Endothelial cell of umbilical vein (primary cell): ENCODE measurements at regions not wholly inside any gene's neighbourhood (a gene's known extent, or its start where the extent isn't known, plus 50 kb on each side); places are given as distances from the start of the nearest gene placed in this dataset.

ENCODE experiments used
- BruUV-seq: library from RNA; stranded (reverse); fragments of 400-500 nt; replicated peaks from 2 replicates; lab custom pipeline; 2021; lab: Mats Ljungman, UMichigan
- CTCF ChIA-PET: fragments of 300-600, 350-600 bp; sonication (Branson Sonifier 250); formaldehyde crosslinking; loops from one replicate; lab custom pipeline; 2021; ENCODE audit warnings: antibody characterized with exemption, inconsistent platforms; lab: Charles Lee
- POLR2A ChIA-PET: fragments of 300-600, 350-600 bp; sonication (Branson Sonifier 250); formaldehyde crosslinking; loops from one replicate; lab custom pipeline; 2021; ENCODE audit warnings: antibody characterized with exemption, inconsistent platforms; lab: Charles Lee
- DNase-seq: peaks from one replicate; pipeline ENCODE4 v3.0.0-alpha.2; 2011; ENCODE audit warnings: low read depth, low spot score
- FAIRE-seq: peaks from 2 replicates; lab custom pipeline; 2011; peaks lifted over from hg19 to GRCh38; lab: Jason Lieb, UNC
- H2AFZ ChIP-seq: 2 replicates; pipeline ENCODE4 v1.6.0; 2012; ENCODE audit warnings: low read depth, low read length, control low read depth, inconsistent platforms
- H3K27ac ChIP-seq: 2 replicates; pipeline ENCODE4 v1.5.1; 2011; ENCODE audit warnings: low read depth, mild to moderate bottlenecking, control low read depth, low read length, moderate library complexity; ENCODE audit not compliant: insufficient read depth
- H3K27me3 ChIP-seq, 2 experiments: 2 replicates each; pipeline versions ENCODE4 v1.6.0 to v1.6.1; 2011; ENCODE audit warnings: low read length in 2 of 2, mixed read lengths in 1 of 2; ENCODE audit not compliant: control insufficient read depth in 2 of 2, insufficient read depth in 2 of 2
- H3K36me3 ChIP-seq, 2 experiments: 2 replicates in 1 of 2; 3 replicates in 1 of 2; pipeline ENCODE4 v1.5.1; 2011; ENCODE audit warnings: low read length in 2 of 2, mild to moderate bottlenecking in 1 of 2, moderate library complexity in 1 of 2; ENCODE audit not compliant: control insufficient read depth in 2 of 2, insufficient read depth in 2 of 2; ENCODE audit errors: extremely low read depth in 1 of 2
- H3K4me1 ChIP-seq: 3 replicates; pipeline ENCODE4 v1.5.1; 2011; ENCODE audit warnings: mild to moderate bottlenecking, low read length; ENCODE audit not compliant: control insufficient read depth, insufficient read depth; ENCODE audit errors: extremely low read depth
- H3K4me2 ChIP-seq: 2 replicates; pipeline ENCODE4 v1.6.1; 2011; ENCODE audit warnings: low read length, control low read depth, mixed read lengths; ENCODE audit not compliant: insufficient read depth
- H3K4me3 ChIP-seq, 3 experiments: fragments of 200-600 bp in 1 of 3; sonication (generic), shearing (Covaris generic) in 1 of 3; replicated peaks in 1 of 3; 2 replicates each; pipeline ENCODE4 v1.5.1; 2011 to 2016; ENCODE audit warnings: control low read depth in 3 of 3, low read length in 3 of 3, mild to moderate bottlenecking in 2 of 3, inconsistent platforms in 1 of 3, low read depth in 1 of 3, moderate library complexity in 1 of 3; ENCODE audit not compliant: insufficient read depth in 1 of 3
- H3K79me2 ChIP-seq: 2 replicates; pipeline ENCODE4 v1.6.0; 2012; ENCODE audit warnings: low read length, inconsistent platforms; ENCODE audit not compliant: control insufficient read depth, insufficient read depth
- H3K9ac ChIP-seq: replicated peaks from 2 replicates; pipeline ENCODE3; 2011; ENCODE audit warnings: low read length, control low read depth; ENCODE audit not compliant: insufficient read depth; ENCODE audit errors: extremely low read depth
- H3K9me1 ChIP-seq: replicated peaks from 3 replicates; pipeline ENCODE4 v1.6.0; 2011; ENCODE audit warnings: mild to moderate bottlenecking, low read length; ENCODE audit not compliant: control insufficient read depth, insufficient read depth; ENCODE audit errors: extremely low read depth
- H3K9me3 ChIP-seq: replicated peaks from 2 replicates; pipeline ENCODE4 v1.5.1; 2012; ENCODE audit warnings: low read length, inconsistent platforms; ENCODE audit not compliant: control insufficient read depth, insufficient read depth
- H4K20me1 ChIP-seq: replicated peaks from 2 replicates; pipeline ENCODE3; 2011; ENCODE audit warnings: mild to moderate bottlenecking, low read length; ENCODE audit not compliant: control insufficient read depth, insufficient read depth; ENCODE audit errors: extremely low read depth
- CTCF ChIP-seq, 2 donors: IDR thresholded peaks; 1 replicate in 1 of 2; 2 replicates in 1 of 2; pipeline ENCODE4 v1.5.1; 2011; ENCODE audit warnings: low read length in 2 of 2, mild to moderate bottlenecking in 2 of 2, moderate library complexity in 2 of 2, control low read depth in 1 of 2, inconsistent platforms in 1 of 2, low read depth in 1 of 2; ENCODE audit not compliant: insufficient read depth in 1 of 2; ENCODE audit errors: extremely low read depth in 1 of 2
- EZH2 ChIP-seq: IDR thresholded peaks from 2 replicates; pipeline ENCODE4 v1.6.1; 2012; ENCODE audit warnings: borderline replicate concordance, low read depth, mild to moderate bottlenecking, moderate library complexity, low read length, inconsistent platforms; ENCODE audit not compliant: severe bottlenecking
- FOS ChIP-seq: IDR thresholded peaks from 2 replicates; pipeline ENCODE4 v1.6.1; 2011; ENCODE audit warnings: mild to moderate bottlenecking, low read length, moderate library complexity, borderline replicate concordance; ENCODE audit not compliant: insufficient read depth
- GATA2 ChIP-seq: IDR thresholded peaks from 2 replicates; pipeline ENCODE4 v1.7.0; 2011; ENCODE audit warnings: low read depth, mild to moderate bottlenecking, moderate library complexity, mixed read lengths, low read length; ENCODE audit not compliant: insufficient read length, insufficient read depth
- JUN ChIP-seq: IDR thresholded peaks from 2 replicates; pipeline ENCODE4 v1.6.1; 2011; ENCODE audit warnings: borderline replicate concordance, low read depth; ENCODE audit not compliant: insufficient read length, insufficient read depth
- MAX ChIP-seq: IDR thresholded peaks from 2 replicates; pipeline ENCODE4 v1.6.1; 2011; ENCODE audit not compliant: insufficient read depth, insufficient read length
- MYC ChIP-seq: IDR thresholded peaks from one replicate; pipeline ENCODE4 v1.6.1; 2011; ENCODE audit warnings: mild to moderate bottlenecking, low read depth, low read length
- POLR2A ChIP-seq: IDR thresholded peaks from 2 replicates; pipeline ENCODE4 v1.6.1; 2012; ENCODE audit warnings: low read depth, mild to moderate bottlenecking, control low read depth, low read length
- POLR2AphosphoS5 ChIP-seq: IDR thresholded peaks from 2 replicates; pipeline ENCODE4 v1.6.1; 2012; ENCODE audit warnings: low read depth, mild to moderate bottlenecking, control low read depth, low read length, moderate library complexity; ENCODE audit not compliant: insufficient read depth
- dilution Hi-C: fragments of 300-500 bp; cut with MboI; formaldehyde crosslinking; loops from one replicate; pipeline ENCODE4 v1.15.0; 2019; ENCODE audit warnings: low sequenced_read_pairs; ENCODE audit not compliant: extremely low pct_ligation_motif_present
- intact Hi-C: fragments of 100-400 bp; cut with micrococcal nuclease; formaldehyde crosslinking; loops from one replicate; pipeline ENCODE4 v1.10.0; 2022

GRCh38 chr17:74082886-74083285, 120.6 kb upstream of the RPL38 start:
- Histone ChIP-seq H4K20me1 (no peaks in the 10 kb centered on the region), H3K27ac (no peak overlapping the region), H3K4me1 (no peaks in the 10 kb centered on the region), H3K36me3 (no peaks in the 10 kb centered on the region), H3K9ac (no peak overlapping the region), H3K4me3 (no peak overlapping the region), H2AFZ (no peak overlapping the region), H3K4me2 (no peak overlapping the region), H3K9me1 (no peaks in the 10 kb centered on the region), H3K79me2 (no peaks in the 10 kb centered on the region), H3K9me3 (no peaks in the 10 kb centered on the region), H3K27me3 (no peaks in the 10 kb centered on the region)
- intact Hi-C loops = no loop called here
- FAIRE-seq (no peak), DNase-seq (no peak)
- ChIA-PET CTCF (no interaction called here), POLR2A (no interaction called here)
- no peak for TF ChIP-seq EZH2
- TF ChIP-seq POLR2A = no peak
- no peak for TF ChIP-seq GATA2
- no peak for TF ChIP-seq MAX
- no peak for TF ChIP-seq FOS
- no peak for TF ChIP-seq CTCF (IDR thresholded peaks at IDR 0.05; ENCODE audit: extremely low read depth in 1 of 2, insufficient read depth in 1 of 2, low read depth in 1 of 2, low read length in 2 of 2)
- TF ChIP-seq JUN = no peak
- TF ChIP-seq MYC = no peak
- TF ChIP-seq POLR2AphosphoS5 = no peak
- no TSS peak for BruUV-seq
- dilution Hi-C loops = no loop called here
